PC-9 (cell line): ENCODE measurements at regions not wholly inside any gene's neighbourhood (a gene's known extent, or its start where the extent isn't known, plus 50 kb on each side); places are given as distances from the start of the nearest gene placed in this dataset.

ENCODE experiments used
- BruUV-seq: library from RNA; stranded (reverse); fragments of 400-500 nt; replicated peaks from 2 replicates; lab custom pipeline; 2021; lab: Mats Ljungman, UMichigan
- CTCF ChIA-PET: fragments of 300-600 bp; sonication (Branson Sonifier 250); formaldehyde crosslinking; loops from one replicate; lab custom pipeline; 2022; ENCODE audit warnings: antibody characterized with exemption; lab: Charles Lee
- POLR2A ChIA-PET: fragments of 300-600 bp; sonication (Branson Sonifier 250); formaldehyde crosslinking; loops from one replicate; lab custom pipeline; 2022; ENCODE audit warnings: antibody characterized with exemption; ENCODE audit not compliant: unreplicated experiment; lab: Charles Lee
- DNase-seq, 2 experiments: peaks; one replicate each; pipeline versions ENCODE4 v3.0.0 to v3.0.0-alpha.2; 2015 to 2022; ENCODE audit warnings: mixed read lengths in 1 of 2
- H2AFZ ChIP-seq: fragments of 200-600 bp; sonication (generic); 2 replicates; pipeline ENCODE4 v1.8.1; 2017; ENCODE audit warnings: antibody characterized with exemption
- H3F3A ChIP-seq: fragments of 200-600 bp; sonication (generic); 2 replicates; pipeline ENCODE4 v1.8.1; 2017; ENCODE audit warnings: antibody characterized with exemption, mild to moderate bottlenecking, low read depth; ENCODE audit not compliant: insufficient read depth
- H3K27ac ChIP-seq: fragments of 200-600 bp; sonication (generic); 2 replicates; pipeline ENCODE4 v1.6.1; 2016; ENCODE audit warnings: mixed run types
- H3K27me3 ChIP-seq: fragments of 200-600 bp; sonication (generic); 2 replicates; pipeline ENCODE4 v1.6.1; 2016; ENCODE audit warnings: low read depth, mixed run types; ENCODE audit not compliant: insufficient read depth
- H3K36me3 ChIP-seq: fragments of 200-600 bp; sonication (generic); 2 replicates; pipeline ENCODE4 v1.6.1; 2016; ENCODE audit warnings: low read depth, mixed run types
- H3K4me1 ChIP-seq: fragments of 200-600 bp; sonication (generic); replicated peaks from 2 replicates; pipeline ENCODE4 v1.6.1; 2016; ENCODE audit warnings: mixed run types; ENCODE audit not compliant: insufficient read depth
- H3K4me2 ChIP-seq: fragments of 200-600 bp; sonication (generic); 2 replicates; pipeline ENCODE4 v1.6.1; 2017; ENCODE audit warnings: mixed run types
- H3K4me3 ChIP-seq: fragments of 200-600 bp; sonication (generic); 2 replicates; pipeline ENCODE4 v1.6.1; 2016; ENCODE audit warnings: mixed run types
- H3K79me2 ChIP-seq: fragments of 200-600 bp; sonication (generic); 2 replicates; pipeline ENCODE4 v1.6.1; 2017; ENCODE audit warnings: low read depth, mixed run types
- H3K9me2 ChIP-seq: fragments of 200-600 bp; sonication (generic); 2 replicates; pipeline ENCODE4 v1.8.1; 2017; ENCODE audit warnings: mild to moderate bottlenecking; ENCODE audit not compliant: insufficient read depth
- H3K9me3 ChIP-seq: fragments of 200-600 bp; sonication (generic); 2 replicates; pipeline ENCODE4 v1.8.1; 2016; ENCODE audit warnings: low read depth; ENCODE audit not compliant: insufficient read depth
- H4K20me1 ChIP-seq: fragments of 200-600 bp; sonication (generic); 2 replicates; pipeline ENCODE4 v1.8.1; 2017; ENCODE audit not compliant: insufficient read depth
- EZH2 ChIP-seq: fragments of 200-600 bp; sonication (generic); IDR thresholded peaks from 2 replicates; pipeline ENCODE4 v1.8.0; 2017; ENCODE audit warnings: antibody characterized with exemption, low read depth
- intact Hi-C: fragments of 100-400 bp; cut with micrococcal nuclease; formaldehyde crosslinking; loops from one replicate; pipeline ENCODE4 v1.10.0; 2022; ENCODE audit not compliant: unreplicated experiment
- TF ChIP-seq, protein P1 (sequence below): fragments of 200-600 bp; sonication (generic); conservative IDR thresholded peaks from 2 replicates; pipeline ENCODE4 v1.6.1; 2017; ENCODE audit warnings: mixed run types, antibody characterized with exemption, mild to moderate bottlenecking, moderate library complexity

DNA sequence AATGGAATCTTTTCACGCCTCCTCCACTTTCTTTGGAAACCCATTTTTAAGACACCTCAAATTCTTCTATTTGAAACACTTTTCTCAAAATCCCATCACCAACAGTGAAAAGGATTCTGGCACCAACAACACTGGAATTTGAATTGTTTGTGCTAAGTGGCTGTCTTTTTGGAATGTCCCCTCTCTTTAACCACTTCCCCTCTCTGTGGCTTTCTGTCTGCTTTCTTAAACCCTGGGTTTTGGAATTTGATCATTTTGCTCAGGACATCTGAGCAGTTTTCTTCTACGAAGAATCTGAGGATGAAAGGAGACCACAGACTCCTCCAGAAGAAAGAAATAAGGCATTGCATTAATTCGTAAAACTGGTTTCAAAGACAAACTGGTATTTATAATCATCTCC, 89.0 kb downstream of the MXRA5 start:
- POLR2A ChIA-PET = no interaction called here
- H3K9me3 ChIP-seq = no peaks in the 10 kb centered on the region
- no peaks in the 10 kb centered on the region for H3F3A ChIP-seq
- H4K20me1 ChIP-seq = no peaks in the 10 kb centered on the region
- no peaks in the 10 kb centered on the region for H3K79me2 ChIP-seq
- intact Hi-C loops = no loop called here
- no peaks in the 10 kb centered on the region for H3K9me2 ChIP-seq
- peaks cover 45% of the 10 kb centered on the region for H3K27me3 ChIP-seq
- no peak overlapping the region for H3K27ac ChIP-seq
- H3K4me2 ChIP-seq = no peak overlapping the region
- no peak overlapping the region for H3K4me3 ChIP-seq
- CTCF ChIA-PET = no interaction called here
- no peaks in the 10 kb centered on the region for H3K4me1 ChIP-seq
- DNase-seq = no peak
- TF ChIP-seq EZH2 = no peak
- TF ChIP-seq, protein P1, sequence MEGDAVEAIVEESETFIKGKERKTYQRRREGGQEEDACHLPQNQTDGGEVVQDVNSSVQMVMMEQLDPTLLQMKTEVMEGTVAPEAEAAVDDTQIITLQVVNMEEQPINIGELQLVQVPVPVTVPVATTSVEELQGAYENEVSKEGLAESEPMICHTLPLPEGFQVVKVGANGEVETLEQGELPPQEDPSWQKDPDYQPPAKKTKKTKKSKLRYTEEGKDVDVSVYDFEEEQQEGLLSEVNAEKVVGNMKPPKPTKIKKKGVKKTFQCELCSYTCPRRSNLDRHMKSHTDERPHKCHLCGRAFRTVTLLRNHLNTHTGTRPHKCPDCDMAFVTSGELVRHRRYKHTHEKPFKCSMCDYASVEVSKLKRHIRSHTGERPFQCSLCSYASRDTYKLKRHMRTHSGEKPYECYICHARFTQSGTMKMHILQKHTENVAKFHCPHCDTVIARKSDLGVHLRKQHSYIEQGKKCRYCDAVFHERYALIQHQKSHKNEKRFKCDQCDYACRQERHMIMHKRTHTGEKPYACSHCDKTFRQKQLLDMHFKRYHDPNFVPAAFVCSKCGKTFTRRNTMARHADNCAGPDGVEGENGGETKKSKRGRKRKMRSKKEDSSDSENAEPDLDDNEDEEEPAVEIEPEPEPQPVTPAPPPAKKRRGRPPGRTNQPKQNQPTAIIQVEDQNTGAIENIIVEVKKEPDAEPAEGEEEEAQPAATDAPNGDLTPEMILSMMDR = no peak
- no peaks in the 10 kb centered on the region for H3K36me3 ChIP-seq
- BruUV-seq = no TSS peak
- no peak overlapping the region for H2AFZ ChIP-seq

DNA sequence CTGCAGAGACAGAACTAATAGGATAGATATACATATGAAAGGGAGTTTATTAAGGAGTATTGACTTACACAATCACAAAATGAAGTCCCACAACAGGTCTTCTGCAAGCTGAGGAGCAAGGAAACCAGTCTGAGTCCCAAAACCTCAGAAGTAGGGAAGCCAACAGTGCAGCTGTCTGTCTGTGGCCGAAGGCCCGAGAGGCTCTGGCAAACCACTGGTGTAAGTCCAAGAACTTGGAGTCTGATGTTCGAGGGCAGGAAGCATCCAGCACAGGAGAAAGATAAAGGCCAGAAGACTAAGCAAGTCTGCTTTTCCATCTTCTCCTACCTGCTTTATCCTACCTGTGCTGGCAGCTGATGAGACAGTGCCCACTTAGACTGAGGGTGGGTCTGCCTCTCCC, 89.6 kb downstream of the MXRA5 start:
- no peak overlapping the region for H3K4me3 ChIP-seq
- H3K9me3 ChIP-seq = no peaks in the 10 kb centered on the region
- no peaks in the 10 kb centered on the region for H4K20me1 ChIP-seq
- no peaks in the 10 kb centered on the region for H3K9me2 ChIP-seq
- ChIA-PET POLR2A (no interaction called here), CTCF (no interaction called here)
- intact Hi-C loops = no loop called here
- H3F3A ChIP-seq = no peaks in the 10 kb centered on the region
- H3K27ac ChIP-seq = no peak overlapping the region
- H3K36me3 ChIP-seq = no peaks in the 10 kb centered on the region
- TF ChIP-seq EZH2 = no peak
- TF ChIP-seq, protein P1 = no peak
- H2AFZ ChIP-seq = no peak overlapping the region
- H3K79me2 ChIP-seq = no peaks in the 10 kb centered on the region
- no peaks in the 10 kb centered on the region for H3K4me1 ChIP-seq
- no peak for DNase-seq
- BruUV-seq = no TSS peak
- H3K4me2 ChIP-seq = no peak overlapping the region
- H3K27me3 ChIP-seq = peaks cover 45% of the 10 kb centered on the region

DNA sequence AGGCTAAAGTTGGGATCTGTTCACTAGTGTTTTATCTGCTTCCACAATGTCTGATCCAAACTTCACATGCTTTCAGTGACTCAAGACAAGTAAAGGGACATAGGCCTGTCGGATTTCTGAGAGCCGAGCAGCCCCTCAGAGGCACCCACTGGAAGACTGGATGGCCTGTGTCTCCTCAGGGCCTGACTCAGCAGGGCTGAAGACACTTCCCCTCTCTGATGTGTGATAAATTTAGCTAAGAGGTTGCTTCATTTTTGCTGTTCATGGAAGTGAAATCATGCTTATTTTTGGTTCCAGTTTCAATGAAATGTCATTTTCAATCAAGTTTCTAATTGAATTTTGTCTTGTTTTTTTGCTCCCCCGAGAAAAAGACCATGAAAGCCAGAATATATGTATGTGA, 93.7 kb downstream of the MXRA5 start:
- no peaks in the 10 kb centered on the region for H3K9me2 ChIP-seq
- DNase-seq = no peak
- no TSS peak for BruUV-seq
- ChIA-PET CTCF (no interaction called here), POLR2A (no interaction called here)
- no peaks in the 10 kb centered on the region for H3K4me1 ChIP-seq
- no peaks in the 10 kb centered on the region for H3K79me2 ChIP-seq
- intact Hi-C loops = no loop called here
- no peaks in the 10 kb centered on the region for H3K36me3 ChIP-seq
- no peak overlapping the region for H3K27ac ChIP-seq
- H2AFZ ChIP-seq = no peak overlapping the region
- H3K4me3 ChIP-seq = no peak overlapping the region
- H3K4me2 ChIP-seq = no peak overlapping the region
- no peak for TF ChIP-seq EZH2
- no peaks in the 10 kb centered on the region for H3F3A ChIP-seq
- H3K27me3 ChIP-seq = peaks cover 39% of the 10 kb centered on the region
- H3K9me3 ChIP-seq = no peaks in the 10 kb centered on the region
- H4K20me1 ChIP-seq = no peaks in the 10 kb centered on the region

- intact Hi-C loops = no loop called here
- H3K9me2 ChIP-seq = no peaks in the 10 kb centered on the region
- H3K27me3 ChIP-seq = peaks cover 25% of the 10 kb centered on the region; the same call in 1 of the 2 replicates
- no peaks in the 10 kb centered on the region for H3K4me1 ChIP-seq
- ChIA-PET POLR2A (no interaction called here), CTCF (no interaction called here)
- no peak overlapping the region for H2AFZ ChIP-seq
- no peak overlapping the region for H3K4me2 ChIP-seq
- H3K79me2 ChIP-seq = no peaks in the 10 kb centered on the region
- no peaks in the 10 kb centered on the region for H3K36me3 ChIP-seq
- H3K9me3 ChIP-seq = no peaks in the 10 kb centered on the region
- H3K27ac ChIP-seq = no peak overlapping the region
- no peak overlapping the region for H3K4me3 ChIP-seq
- no peaks in the 10 kb centered on the region for H3F3A ChIP-seq
- no peak for DNase-seq
- no TSS peak for BruUV-seq
- TF ChIP-seq, protein P1 = no peak
- no peak for TF ChIP-seq EZH2
- no peaks in the 10 kb centered on the region for H4K20me1 ChIP-seq
Observed at GRCh38 chrX:3250966-3251365, 95.5 kb downstream of the MXRA5 start.
